Lung (tissue), 11 donors: ENCODE measurements at regions not wholly inside any gene's neighbourhood (a gene's known extent, or its start where the extent isn't known, plus 50 kb on each side); places are given as distances from the start of the nearest gene placed in this dataset.
A peak's percentile ranks its signal among the peaks of the same experiment; 100 is the strongest.

Experiments
- ATAC-seq: fragments of 200-7000 bp; cut with Tn5 transposase; one replicate; pipeline ENCODE4 v1.9.1; 2020; ENCODE audit warnings: moderate number of reproducible peaks; ENCODE audit not compliant: insufficient read depth, low FRiP score
- DNase-seq, 3 donors: peaks; one replicate each; pipeline ENCODE4 v3.0.0-alpha.2; 2013 to 2017
- H3K27ac ChIP-seq, 2 donors: one replicate each; pipeline ENCODE4 v1.5.1; 2013; ENCODE audit warnings: mild to moderate bottlenecking in 2 of 2, moderate library complexity in 2 of 2, control low read depth in 1 of 2, inconsistent platforms in 1 of 2, low read depth in 1 of 2, low read length in 1 of 2
- H3K27me3 ChIP-seq, 3 donors: one replicate each; pipeline ENCODE4 v1.5.1; 2013; ENCODE audit warnings: low read length in 2 of 3; ENCODE audit not compliant: control insufficient read depth in 3 of 3, insufficient read depth in 3 of 3
- H3K36me3 ChIP-seq, 4 donors: one replicate each; pipeline ENCODE4 v1.5.1; 2013; ENCODE audit warnings: low read length in 4 of 4, mild to moderate bottlenecking in 1 of 4, moderate library complexity in 1 of 4; ENCODE audit not compliant: control insufficient read depth in 4 of 4, insufficient read depth in 4 of 4
- H3K4me1 ChIP-seq, 5 donors: one replicate each; pipeline ENCODE4 v1.5.1; 2013; ENCODE audit warnings: low read length in 5 of 5, mild to moderate bottlenecking in 2 of 5, moderate library complexity in 1 of 5; ENCODE audit not compliant: control insufficient read depth in 5 of 5, insufficient read depth in 5 of 5
- H3K4me3 ChIP-seq: one replicate; pipeline ENCODE4 v1.5.1; 2013; ENCODE audit warnings: mild to moderate bottlenecking, control low read depth, moderate library complexity
- H3K9ac ChIP-seq, 2 donors: one replicate each; pipeline ENCODE4 v1.5.1; 2013; ENCODE audit warnings: low read length in 2 of 2, control low read depth in 1 of 2; ENCODE audit not compliant: insufficient read depth in 1 of 2
- H3K9me3 ChIP-seq, 4 donors: one replicate each; pipeline ENCODE4 v1.5.1; 2013; ENCODE audit warnings: low read length in 3 of 4, mild to moderate bottlenecking in 1 of 4, moderate library complexity in 1 of 4; ENCODE audit not compliant: control insufficient read depth in 4 of 4, insufficient read depth in 3 of 4
- CTCF ChIP-seq: IDR thresholded peaks from 2 replicates; pipeline ENCODE4 v1.5.1; 2012; ENCODE audit warnings: mild to moderate bottlenecking; ENCODE audit errors: control extremely low read depth, extremely low read depth
- WGBS, 2 donors: extraction: QIAGEN DNeasy Blood & Tissue Kit; methylation state at CpG; one replicate each; pipeline ENCODE4 v1.1.7; 2013; 5-methylcytosine and 5-hydroxymethylcytosine counted together
- donor health status: control.
- donor health status: control.
- donor health status: Bipolar disorder and iron deficiency.
- donor health status: healthy.
- donor health status: DM: yes; HTN: yes; CAD: no.

- no peak for TF ChIP-seq CTCF
- no peak overlapping the region for H3K9ac ChIP-seq
- peak in 1 of 3 donors; percentile 2 for DNase-seq
- WGBS, 2 donors = 41 to 52% methylated on average over 4 of the region's 4 CpGs
- ATAC-seq = no peak
- H3K36me3 ChIP-seq = no peaks in the 10 kb centered on the region
- no peak overlapping the region for H3K27ac ChIP-seq
- H3K4me1 ChIP-seq = no peaks in the 10 kb centered on the region
- H3K9me3 ChIP-seq = peaks cover 0 to 10% (median 0%) of the 10 kb centered on the region in 4 donors
- H3K4me3 ChIP-seq = no peak overlapping the region
- H3K27me3 ChIP-seq = peaks cover 0 to 7% (median 0%) of the 10 kb centered on the region in 3 donors
Measured at GRCh38 chr5:3157214-3157613, 405.7 kb upstream of the IRX2 start.

- H3K27ac ChIP-seq = no peak overlapping the region
- DNase-seq (no peak), ATAC-seq (no peak)
- peaks cover 0 to 15% (median 0%) of the 10 kb centered on the region in 4 donors for H3K9me3 ChIP-seq
- H3K27me3 ChIP-seq = peaks cover 0 to 7% (median 0%) of the 10 kb centered on the region in 3 donors
- WGBS, 2 donors = 90 to 94% methylated on average over 10 of the region's 10 CpGs
- no peak overlapping the region for H3K9ac ChIP-seq
- H3K36me3 ChIP-seq = no peaks in the 10 kb centered on the region
- H3K4me3 ChIP-seq = no peak overlapping the region
- no peak for TF ChIP-seq CTCF
- no peaks in the 10 kb centered on the region for H3K4me1 ChIP-seq
Measured at GRCh38 chr5:3155717-3156116, 404.2 kb upstream of the IRX2 start.

GRCh38 chr5:3155046-3155445 is 403.6 kb upstream of the IRX2 start:
- no peak for TF ChIP-seq CTCF
- peak in 2 of 3 donors; percentile 2 to 5 for DNase-seq

GRCh38 chr5:3153906-3154305 is 402.4 kb upstream of the IRX2 start:
- H3K9me3 ChIP-seq = peaks cover 0 to 16% (median 0%) of the 10 kb centered on the region in 4 donors
- no peak overlapping the region for H3K27ac ChIP-seq
- no peak for TF ChIP-seq CTCF
- peaks cover 0 to 12% (median 0%) of the 10 kb centered on the region in 3 donors for H3K27me3 ChIP-seq
- no peak for ATAC-seq
- H3K4me3 ChIP-seq = no peak overlapping the region
- 58 to 59% methylated on average over 4 of the region's 4 CpGs for WGBS, 2 donors
- H3K36me3 ChIP-seq = no peaks in the 10 kb centered on the region
- no peaks in the 10 kb centered on the region for H3K4me1 ChIP-seq
- DNase-seq = no peak
- no peak overlapping the region for H3K9ac ChIP-seq

More at GRCh38 chr5:3155046-3155445, 403.6 kb upstream of the IRX2 start:
- WGBS, 2 donors = 57 to 61% methylated on average over 10 of the region's 10 CpGs
- peaks cover 0 to 16% (median 0%) of the 10 kb centered on the region in 4 donors for H3K9me3 ChIP-seq
- peaks cover 0 to 12% (median 0%) of the 10 kb centered on the region in 3 donors for H3K27me3 ChIP-seq
- H3K36me3 ChIP-seq = no peaks in the 10 kb centered on the region
- no peak overlapping the region for H3K9ac ChIP-seq
- no peak for ATAC-seq
- H3K4me1 ChIP-seq = no peaks in the 10 kb centered on the region
- no peak overlapping the region for H3K4me3 ChIP-seq
- no peak overlapping the region for H3K27ac ChIP-seq
